H9 (cell line): ENCODE measurements at regions not wholly inside any gene's neighbourhood (a gene's known extent, or its start where the extent isn't known, plus 50 kb on each side); places are given as distances from the start of the nearest gene placed in this dataset.
A peak's percentile ranks its signal among the peaks of the same experiment; 100 is the strongest.

Source experiments
- DNase-seq: peaks from one replicate; pipeline ENCODE4 v3.0.0-alpha.2; 2017
- H2AFZ ChIP-seq: one replicate; pipeline ENCODE4 v1.6.1; 2013; ENCODE audit warnings: mild to moderate bottlenecking, low read length, control low read depth, moderate library complexity
- H2AK5ac ChIP-seq: 2 replicates; pipeline ENCODE4 v1.6.1; 2013; ENCODE audit warnings: low read length, control low read depth, mixed read lengths; ENCODE audit not compliant: insufficient read length
- H2BK120ac ChIP-seq: one replicate; pipeline ENCODE4 v1.6.1; 2013; ENCODE audit warnings: low read depth, mild to moderate bottlenecking, low read length, control low read depth, inconsistent platforms; ENCODE audit not compliant: poor library complexity, severe bottlenecking
- H2BK12ac ChIP-seq: 2 replicates; pipeline ENCODE4 v1.6.1; 2013; ENCODE audit warnings: low read length, control low read depth, mixed read lengths, low read depth; ENCODE audit not compliant: insufficient read length
- H2BK15ac ChIP-seq: 2 replicates; pipeline ENCODE4 v1.6.1; 2013; ENCODE audit warnings: low read depth, low read length, control low read depth
- H2BK20ac ChIP-seq: one replicate; pipeline ENCODE4 v1.6.1; 2013; ENCODE audit warnings: low read depth, mild to moderate bottlenecking, low read length, control low read depth, inconsistent platforms; ENCODE audit not compliant: poor library complexity, severe bottlenecking
- H2BK5ac ChIP-seq: 2 replicates; pipeline ENCODE4 v1.6.1; 2013; ENCODE audit warnings: low read length, control low read depth, mixed read lengths; ENCODE audit not compliant: insufficient read length
- H3K14ac ChIP-seq: 2 replicates; pipeline ENCODE4 v1.6.1; 2013; ENCODE audit warnings: low read length, control low read depth; ENCODE audit not compliant: insufficient read depth
- H3K18ac ChIP-seq: 2 replicates; pipeline ENCODE4 v1.6.1; 2013; ENCODE audit warnings: low read depth, mild to moderate bottlenecking, mixed read lengths, low read length, control low read depth; ENCODE audit not compliant: insufficient read length
- H3K23ac ChIP-seq: 2 replicates; pipeline ENCODE4 v1.6.1; 2013; ENCODE audit warnings: low read length, control low read depth, mixed read lengths, low read depth; ENCODE audit not compliant: insufficient read length
- H3K23me2 ChIP-seq: 2 replicates; pipeline ENCODE4 v1.6.1; 2013; ENCODE audit warnings: low read depth, mild to moderate bottlenecking, mixed read lengths, low read length, control low read depth; ENCODE audit not compliant: insufficient read length, poor library complexity, severe bottlenecking
- H3K27ac ChIP-seq: 2 replicates; pipeline ENCODE4 v1.5.1; 2013; ENCODE audit warnings: low read length, control low read depth, mixed read lengths, low read depth; ENCODE audit not compliant: insufficient read length
- H3K27me3 ChIP-seq: 2 replicates; pipeline ENCODE4 v1.6.1; 2013; ENCODE audit warnings: low read length, control low read depth, inconsistent platforms; ENCODE audit not compliant: insufficient read depth
- H3K4ac ChIP-seq: 2 replicates; pipeline ENCODE4 v1.6.1; 2013; ENCODE audit warnings: low read depth, mild to moderate bottlenecking, control low read depth, inconsistent platforms, low read length, moderate library complexity
- H3K4me1 ChIP-seq: 2 replicates; pipeline ENCODE4 v1.6.1; 2013; ENCODE audit warnings: low read length, control low read depth, inconsistent platforms; ENCODE audit not compliant: insufficient read depth
- H3K4me2 ChIP-seq: 2 replicates; pipeline ENCODE4 v1.6.1; 2013; ENCODE audit warnings: low read length, control low read depth, mixed read lengths; ENCODE audit not compliant: insufficient read length, insufficient read depth
- H3K56ac ChIP-seq: 2 replicates; pipeline ENCODE4 v1.6.1; 2013; ENCODE audit warnings: low read depth, mild to moderate bottlenecking, mixed read lengths, low read length, control low read depth; ENCODE audit not compliant: insufficient read length
- H3K79me1 ChIP-seq: 2 replicates; pipeline ENCODE4 v1.6.1; 2013; ENCODE audit warnings: low read depth, mild to moderate bottlenecking, moderate library complexity, low read length, control low read depth, inconsistent platforms; ENCODE audit not compliant: insufficient read depth, poor library complexity, severe bottlenecking
- H3K79me2 ChIP-seq: 2 replicates; pipeline ENCODE4 v1.6.1; 2013; ENCODE audit warnings: low read length, control low read depth, inconsistent platforms; ENCODE audit not compliant: insufficient read depth
- H3K9ac ChIP-seq: 2 replicates; pipeline ENCODE4 v1.6.1; 2013; ENCODE audit warnings: low read length, control low read depth, mixed read lengths; ENCODE audit not compliant: insufficient read length; ENCODE audit errors: extremely low read depth
- H3K9me3 ChIP-seq: one replicate; pipeline ENCODE4 v1.6.1; 2013; ENCODE audit warnings: low read depth, low read length, inconsistent platforms; ENCODE audit not compliant: control insufficient read depth
- H3T11ph ChIP-seq: one replicate; pipeline ENCODE4 v1.6.1; 2013; ENCODE audit warnings: mild to moderate bottlenecking, low read length, control low read depth, inconsistent platforms
- H4K20me1 ChIP-seq: one replicate; pipeline ENCODE4 v1.6.1; 2013; ENCODE audit not compliant: control insufficient read depth, insufficient read length, insufficient read depth
- H4K5ac ChIP-seq: 2 replicates; pipeline ENCODE4 v1.6.1; 2013; ENCODE audit warnings: low read depth, mild to moderate bottlenecking, mixed read lengths, low read length, control low read depth; ENCODE audit not compliant: insufficient read length
- H4K8ac ChIP-seq: replicated peaks from 2 replicates; pipeline ENCODE4 v1.6.1; 2013; ENCODE audit warnings: low read length, control low read depth, mixed read lengths, low read depth; ENCODE audit not compliant: insufficient read length
- H4K91ac ChIP-seq: 2 replicates; pipeline ENCODE4 v1.6.1; 2013; ENCODE audit warnings: low read depth, mild to moderate bottlenecking, moderate library complexity, mixed read lengths, low read length, control low read depth; ENCODE audit not compliant: insufficient read length
- H3K27ac Mint-ChIP-seq, 3 experiments: 2 replicates in 2 of 3; 3 replicates in 1 of 3; pipeline ENCODE4 v1.8.0; 2020 to 2021; ENCODE audit warnings: mixed read lengths in 3 of 3, mild to moderate bottlenecking in 1 of 3, moderate library complexity in 1 of 3
- H3K27me3 Mint-ChIP-seq: 2 replicates; pipeline ENCODE4 v1.8.0; 2021; ENCODE audit warnings: low read depth, mild to moderate bottlenecking, moderate library complexity, mixed read lengths
- H3K36me3 Mint-ChIP-seq, 3 experiments: 2 replicates in 2 of 3; 3 replicates in 1 of 3; pipeline ENCODE4 v1.8.0; 2020 to 2021; ENCODE audit warnings: low read depth in 3 of 3, mixed read lengths in 3 of 3; ENCODE audit not compliant: insufficient read depth in 1 of 3
- H3K4me1 Mint-ChIP-seq, 2 experiments: 2 replicates each; pipeline ENCODE4 v1.8.0; 2020; ENCODE audit warnings: mixed read lengths in 2 of 2
- H3K4me3 Mint-ChIP-seq, 2 experiments: 2 replicates in 1 of 2; 3 replicates in 1 of 2; pipeline ENCODE4 v1.8.0; 2020 to 2021; ENCODE audit warnings: mild to moderate bottlenecking in 2 of 2, mixed read lengths in 2 of 2, moderate library complexity in 1 of 2
- H3K9me3 Mint-ChIP-seq, 2 experiments: 2 replicates in 1 of 2; 3 replicates in 1 of 2; pipeline ENCODE4 v1.8.0; 2020; ENCODE audit warnings: mild to moderate bottlenecking in 2 of 2, mixed read lengths in 2 of 2, moderate library complexity in 1 of 2
- WGBS: extraction: QIAGEN DNeasy Blood & Tissue Kit; methylation state at CpG from one replicate; pipeline ENCODE4 v1.1.7; 2013; ENCODE audit warnings: missing lambda C conversion rate, low lambda C conversion rate, mixed read lengths; ENCODE audit not compliant: insufficient read length; ENCODE audit errors: extremely low coverage; 5-methylcytosine and 5-hydroxymethylcytosine counted together
- TF ChIP-seq, protein P1 (sequence below): fragments of 200-600 bp; sonication (generic); conservative IDR thresholded peaks from 3 replicates; pipeline ENCODE4 v1.8.0; 2021; ENCODE audit warnings: antibody characterized with exemption, mild to moderate bottlenecking

DNA sequence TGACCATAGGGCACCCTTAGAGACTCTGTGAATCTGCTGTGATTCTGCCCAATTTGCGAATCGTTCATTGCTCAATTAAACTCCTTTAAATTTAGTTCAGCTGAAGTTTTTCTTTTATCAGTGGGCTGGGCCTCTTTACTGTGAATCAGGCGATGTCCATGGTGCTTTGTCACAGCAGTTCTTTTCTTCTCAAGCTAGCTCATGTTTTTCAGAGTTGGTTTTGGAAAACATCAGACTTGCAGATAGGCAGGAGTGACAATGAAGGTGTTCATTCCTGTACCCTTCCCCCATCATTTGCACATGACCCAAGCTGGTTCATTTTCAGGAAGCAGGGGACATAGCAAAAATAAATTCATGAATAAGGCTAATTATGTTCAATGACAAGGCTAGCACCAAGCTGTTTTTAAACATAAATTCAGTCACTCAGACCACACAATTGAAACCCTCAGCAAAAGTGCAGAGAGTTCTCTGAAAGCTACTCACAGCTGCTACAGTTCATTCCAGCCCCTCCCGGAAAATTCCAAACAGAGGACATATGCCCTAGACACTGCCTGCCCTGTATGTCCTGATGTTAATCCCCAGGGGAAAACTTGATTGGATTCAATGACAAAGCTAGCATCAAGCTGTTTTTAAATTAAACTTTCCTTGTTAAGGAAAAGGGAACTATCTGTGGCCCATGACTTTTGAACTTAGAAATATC is 383.3 kb downstream of the C12orf75 start:
- no peak overlapping the region for H4K91ac ChIP-seq
- no peaks in the 10 kb centered on the region for H3K27me3 ChIP-seq
- H4K20me1 ChIP-seq: no peaks in the 10 kb centered on the region
- no peak for DNase-seq
- no peak overlapping the region for H3K4me2 ChIP-seq
- H2BK120ac ChIP-seq: no peak overlapping the region
- no peak overlapping the region for H4K5ac ChIP-seq
- Mint-ChIP-seq H3K9me3 (no peaks in the 10 kb centered on the region; a peak in 1 of 5 replicates), H3K27me3 (no peaks in the 10 kb centered on the region; the same call in 1 of the 2 replicates), H3K36me3 (no peaks in the 10 kb centered on the region), H3K27ac (no peak overlapping the region), H3K4me1 (peaks cover 15 to 16% of the 10 kb centered on the region in 2 experiments), H3K4me3 (no peak overlapping the region)
- H3K23me2 ChIP-seq: no peaks in the 10 kb centered on the region
- H2BK12ac ChIP-seq: no peak overlapping the region
- TF ChIP-seq, protein P1, sequence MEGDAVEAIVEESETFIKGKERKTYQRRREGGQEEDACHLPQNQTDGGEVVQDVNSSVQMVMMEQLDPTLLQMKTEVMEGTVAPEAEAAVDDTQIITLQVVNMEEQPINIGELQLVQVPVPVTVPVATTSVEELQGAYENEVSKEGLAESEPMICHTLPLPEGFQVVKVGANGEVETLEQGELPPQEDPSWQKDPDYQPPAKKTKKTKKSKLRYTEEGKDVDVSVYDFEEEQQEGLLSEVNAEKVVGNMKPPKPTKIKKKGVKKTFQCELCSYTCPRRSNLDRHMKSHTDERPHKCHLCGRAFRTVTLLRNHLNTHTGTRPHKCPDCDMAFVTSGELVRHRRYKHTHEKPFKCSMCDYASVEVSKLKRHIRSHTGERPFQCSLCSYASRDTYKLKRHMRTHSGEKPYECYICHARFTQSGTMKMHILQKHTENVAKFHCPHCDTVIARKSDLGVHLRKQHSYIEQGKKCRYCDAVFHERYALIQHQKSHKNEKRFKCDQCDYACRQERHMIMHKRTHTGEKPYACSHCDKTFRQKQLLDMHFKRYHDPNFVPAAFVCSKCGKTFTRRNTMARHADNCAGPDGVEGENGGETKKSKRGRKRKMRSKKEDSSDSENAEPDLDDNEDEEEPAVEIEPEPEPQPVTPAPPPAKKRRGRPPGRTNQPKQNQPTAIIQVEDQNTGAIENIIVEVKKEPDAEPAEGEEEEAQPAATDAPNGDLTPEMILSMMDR: no peak
- peak overlapping the region; percentile 40 for H2AFZ ChIP-seq
- no peaks in the 10 kb centered on the region for H3K9me3 ChIP-seq
- no peak overlapping the region for H3K27ac ChIP-seq
- H3K14ac ChIP-seq: no peak overlapping the region
- H3K4ac ChIP-seq: no peak overlapping the region
- no peaks in the 10 kb centered on the region for H3K4me1 ChIP-seq
- H2BK20ac ChIP-seq: no peak overlapping the region
- no peak overlapping the region for H3K9ac ChIP-seq
- H2AK5ac ChIP-seq: no peak overlapping the region
- WGBS: no CpG with 5 or more reads among the region's 4 CpGs
- no peak overlapping the region for H3K23ac ChIP-seq
- H2BK5ac ChIP-seq: no peak overlapping the region
- H3K79me1 ChIP-seq: no peaks in the 10 kb centered on the region
- no peak overlapping the region for H3T11ph ChIP-seq
- H3K56ac ChIP-seq: no peak overlapping the region
- no peak overlapping the region for H4K8ac ChIP-seq
- H3K79me2 ChIP-seq: no peaks in the 10 kb centered on the region
- H3K18ac ChIP-seq: no peak overlapping the region
- no peak overlapping the region for H2BK15ac ChIP-seq
